Endothelial cell of umbilical vein (primary cell): ENCODE measurements at regions not wholly inside any gene's neighbourhood (a gene's known extent, or its start where the extent isn't known, plus 50 kb on each side); places are given as distances from the start of the nearest gene placed in this dataset.

ENCODE experiments used
- BruUV-seq: library from RNA; stranded (reverse); fragments of 400-500 nt; replicated peaks from 2 replicates; lab custom pipeline; 2021; lab: Mats Ljungman, UMichigan
- CTCF ChIA-PET: fragments of 300-600, 350-600 bp; sonication (Branson Sonifier 250); formaldehyde crosslinking; loops from one replicate; lab custom pipeline; 2021; ENCODE audit warnings: antibody characterized with exemption, inconsistent platforms; lab: Charles Lee
- POLR2A ChIA-PET: fragments of 300-600, 350-600 bp; sonication (Branson Sonifier 250); formaldehyde crosslinking; loops from one replicate; lab custom pipeline; 2021; ENCODE audit warnings: antibody characterized with exemption, inconsistent platforms; lab: Charles Lee
- DNase-seq: peaks from one replicate; pipeline ENCODE4 v3.0.0-alpha.2; 2011; ENCODE audit warnings: low read depth, low spot score
- FAIRE-seq: peaks from 2 replicates; lab custom pipeline; 2011; peaks lifted over from hg19 to GRCh38; lab: Jason Lieb, UNC
- H2AFZ ChIP-seq: 2 replicates; pipeline ENCODE4 v1.6.0; 2012; ENCODE audit warnings: low read depth, low read length, control low read depth, inconsistent platforms
- H3K27ac ChIP-seq: 2 replicates; pipeline ENCODE4 v1.5.1; 2011; ENCODE audit warnings: low read depth, mild to moderate bottlenecking, control low read depth, low read length, moderate library complexity; ENCODE audit not compliant: insufficient read depth
- H3K27me3 ChIP-seq, 2 experiments: 2 replicates each; pipeline versions ENCODE4 v1.6.0 to v1.6.1; 2011; ENCODE audit warnings: low read length in 2 of 2, mixed read lengths in 1 of 2; ENCODE audit not compliant: control insufficient read depth in 2 of 2, insufficient read depth in 2 of 2
- H3K36me3 ChIP-seq, 2 experiments: 2 replicates in 1 of 2; 3 replicates in 1 of 2; pipeline ENCODE4 v1.5.1; 2011; ENCODE audit warnings: low read length in 2 of 2, mild to moderate bottlenecking in 1 of 2, moderate library complexity in 1 of 2; ENCODE audit not compliant: control insufficient read depth in 2 of 2, insufficient read depth in 2 of 2; ENCODE audit errors: extremely low read depth in 1 of 2
- H3K4me1 ChIP-seq: 3 replicates; pipeline ENCODE4 v1.5.1; 2011; ENCODE audit warnings: mild to moderate bottlenecking, low read length; ENCODE audit not compliant: control insufficient read depth, insufficient read depth; ENCODE audit errors: extremely low read depth
- H3K4me2 ChIP-seq: 2 replicates; pipeline ENCODE4 v1.6.1; 2011; ENCODE audit warnings: low read length, control low read depth, mixed read lengths; ENCODE audit not compliant: insufficient read depth
- H3K4me3 ChIP-seq, 3 experiments: fragments of 200-600 bp in 1 of 3; sonication (generic), shearing (Covaris generic) in 1 of 3; replicated peaks in 1 of 3; 2 replicates each; pipeline ENCODE4 v1.5.1; 2011 to 2016; ENCODE audit warnings: control low read depth in 3 of 3, low read length in 3 of 3, mild to moderate bottlenecking in 2 of 3, inconsistent platforms in 1 of 3, low read depth in 1 of 3, moderate library complexity in 1 of 3; ENCODE audit not compliant: insufficient read depth in 1 of 3
- H3K79me2 ChIP-seq: 2 replicates; pipeline ENCODE4 v1.6.0; 2012; ENCODE audit warnings: low read length, inconsistent platforms; ENCODE audit not compliant: control insufficient read depth, insufficient read depth
- H3K9ac ChIP-seq: replicated peaks from 2 replicates; pipeline ENCODE3; 2011; ENCODE audit warnings: low read length, control low read depth; ENCODE audit not compliant: insufficient read depth; ENCODE audit errors: extremely low read depth
- H3K9me1 ChIP-seq: replicated peaks from 3 replicates; pipeline ENCODE4 v1.6.0; 2011; ENCODE audit warnings: mild to moderate bottlenecking, low read length; ENCODE audit not compliant: control insufficient read depth, insufficient read depth; ENCODE audit errors: extremely low read depth
- H3K9me3 ChIP-seq: replicated peaks from 2 replicates; pipeline ENCODE4 v1.5.1; 2012; ENCODE audit warnings: low read length, inconsistent platforms; ENCODE audit not compliant: control insufficient read depth, insufficient read depth
- H4K20me1 ChIP-seq: replicated peaks from 2 replicates; pipeline ENCODE3; 2011; ENCODE audit warnings: mild to moderate bottlenecking, low read length; ENCODE audit not compliant: control insufficient read depth, insufficient read depth; ENCODE audit errors: extremely low read depth
- CTCF ChIP-seq, 2 donors: IDR thresholded peaks; 1 replicate in 1 of 2; 2 replicates in 1 of 2; pipeline ENCODE4 v1.5.1; 2011; ENCODE audit warnings: low read length in 2 of 2, mild to moderate bottlenecking in 2 of 2, moderate library complexity in 2 of 2, control low read depth in 1 of 2, inconsistent platforms in 1 of 2, low read depth in 1 of 2; ENCODE audit not compliant: insufficient read depth in 1 of 2; ENCODE audit errors: extremely low read depth in 1 of 2
- EZH2 ChIP-seq: IDR thresholded peaks from 2 replicates; pipeline ENCODE4 v1.6.1; 2012; ENCODE audit warnings: borderline replicate concordance, low read depth, mild to moderate bottlenecking, moderate library complexity, low read length, inconsistent platforms; ENCODE audit not compliant: severe bottlenecking
- FOS ChIP-seq: IDR thresholded peaks from 2 replicates; pipeline ENCODE4 v1.6.1; 2011; ENCODE audit warnings: mild to moderate bottlenecking, low read length, moderate library complexity, borderline replicate concordance; ENCODE audit not compliant: insufficient read depth
- GATA2 ChIP-seq: IDR thresholded peaks from 2 replicates; pipeline ENCODE4 v1.7.0; 2011; ENCODE audit warnings: low read depth, mild to moderate bottlenecking, moderate library complexity, mixed read lengths, low read length; ENCODE audit not compliant: insufficient read length, insufficient read depth
- JUN ChIP-seq: IDR thresholded peaks from 2 replicates; pipeline ENCODE4 v1.6.1; 2011; ENCODE audit warnings: borderline replicate concordance, low read depth; ENCODE audit not compliant: insufficient read length, insufficient read depth
- MAX ChIP-seq: IDR thresholded peaks from 2 replicates; pipeline ENCODE4 v1.6.1; 2011; ENCODE audit not compliant: insufficient read depth, insufficient read length
- MYC ChIP-seq: IDR thresholded peaks from one replicate; pipeline ENCODE4 v1.6.1; 2011; ENCODE audit warnings: mild to moderate bottlenecking, low read depth, low read length
- POLR2A ChIP-seq: IDR thresholded peaks from 2 replicates; pipeline ENCODE4 v1.6.1; 2012; ENCODE audit warnings: low read depth, mild to moderate bottlenecking, control low read depth, low read length
- POLR2AphosphoS5 ChIP-seq: IDR thresholded peaks from 2 replicates; pipeline ENCODE4 v1.6.1; 2012; ENCODE audit warnings: low read depth, mild to moderate bottlenecking, control low read depth, low read length, moderate library complexity; ENCODE audit not compliant: insufficient read depth
- dilution Hi-C: fragments of 300-500 bp; cut with MboI; formaldehyde crosslinking; loops from one replicate; pipeline ENCODE4 v1.15.0; 2019; ENCODE audit warnings: low sequenced_read_pairs; ENCODE audit not compliant: extremely low pct_ligation_motif_present
- intact Hi-C: fragments of 100-400 bp; cut with micrococcal nuclease; formaldehyde crosslinking; loops from one replicate; pipeline ENCODE4 v1.10.0; 2022

GRCh38 chr10:118408181-118408580 is 66.1 kb upstream of the FAM204A start:
- H3K4me1 ChIP-seq: no peaks in the 10 kb centered on the region
- CTCF ChIA-PET: no interaction called here
- dilution Hi-C loops (no loop called here), intact Hi-C loops (no loop called here)
- no peaks in the 10 kb centered on the region for H3K27me3 ChIP-seq
- no peaks in the 10 kb centered on the region for H3K36me3 ChIP-seq
- FAIRE-seq: no peak
- H3K9me1 ChIP-seq: no peaks in the 10 kb centered on the region
- H3K27ac ChIP-seq: no peak overlapping the region
- TF ChIP-seq MYC: no peak
- TF ChIP-seq JUN: no peak
- no peak for TF ChIP-seq GATA2
- no peak for TF ChIP-seq EZH2
- no peak for TF ChIP-seq CTCF (IDR thresholded peaks at IDR 0.05; ENCODE audit: extremely low read depth in 1 of 2, insufficient read depth in 1 of 2, low read depth in 1 of 2, low read length in 2 of 2)
- TF ChIP-seq FOS: no peak
- no peak for TF ChIP-seq MAX
- no peak for TF ChIP-seq POLR2AphosphoS5
- no peak for TF ChIP-seq POLR2A
- DNase-seq: no peak
- H4K20me1 ChIP-seq: no peaks in the 10 kb centered on the region
- H3K4me2 ChIP-seq: no peak overlapping the region
- no peaks in the 10 kb centered on the region for H3K9me3 ChIP-seq
- BruUV-seq: no TSS peak
- no peaks in the 10 kb centered on the region for H3K79me2 ChIP-seq
- H2AFZ ChIP-seq: no peak overlapping the region
- H3K9ac ChIP-seq: no peak overlapping the region
- POLR2A ChIA-PET: no interaction called here
- no peak overlapping the region for H3K4me3 ChIP-seq
